Neutrophil (primary cell): ENCODE measurements at regions not wholly inside any gene's neighbourhood (a gene's known extent, or its start where the extent isn't known, plus 50 kb on each side); places are given as distances from the start of the nearest gene placed in this dataset.

Experiments used
- H3K27ac ChIP-seq: fragments of 200-600 bp; sonication (generic); 2 replicates; pipeline ENCODE4 v1.5.1; 2016; ENCODE audit warnings: mild to moderate bottlenecking, moderate library complexity
- H3K27me3 ChIP-seq: fragments of 200-600 bp; sonication (generic); 2 replicates; pipeline ENCODE4 v1.6.0; 2016; ENCODE audit warnings: mild to moderate bottlenecking
- H3K36me3 ChIP-seq: fragments of 200-600 bp; sonication (generic); 2 replicates; pipeline ENCODE4 v1.5.1; 2017
- H3K4me1 ChIP-seq, 2 experiments: fragments of 200-600 bp in 1 of 2; sonication (generic) in 1 of 2; 1 replicate in 1 of 2; 2 replicates in 1 of 2; pipeline versions ENCODE4 v1.5.1 to v1.6.1; 2013 to 2016; ENCODE audit warnings: low read depth in 1 of 2, low read length in 1 of 2, mild to moderate bottlenecking in 1 of 2, moderate library complexity in 1 of 2; ENCODE audit not compliant: control insufficient read depth in 1 of 2, insufficient read depth in 1 of 2
- H3K4me3 ChIP-seq, 2 experiments: fragments of 200-600 bp in 1 of 2; sonication (generic) in 1 of 2; 1 replicate in 1 of 2; 2 replicates in 1 of 2; pipeline ENCODE4 v1.5.1; 2013 to 2016; ENCODE audit warnings: low read depth in 1 of 2, low read length in 1 of 2, mild to moderate bottlenecking in 1 of 2, moderate library complexity in 1 of 2
- H3K9me3 ChIP-seq: fragments of 200-600 bp; sonication (generic); 2 replicates; pipeline ENCODE4 v1.5.1; 2016
- CTCF ChIP-seq: fragments of 200-600 bp; sonication (generic); IDR thresholded peaks from 2 replicates; pipeline ENCODE4 v1.5.1; 2016; ENCODE audit warnings: antibody characterized with exemption

- no peak overlapping the region for H3K27ac ChIP-seq
- H3K27me3 ChIP-seq: no peaks in the 10 kb centered on the region
- no peaks in the 10 kb centered on the region for H3K36me3 ChIP-seq
- no peaks in the 10 kb centered on the region for H3K9me3 ChIP-seq
- no peak overlapping the region for H3K4me3 ChIP-seq
- TF ChIP-seq CTCF: no peak
- H3K4me1 ChIP-seq: no peaks in the 10 kb centered on the region
Measured at GRCh38 chr10:81514811-81515210, 360.2 kb upstream of the NRG3 start.

DNA sequence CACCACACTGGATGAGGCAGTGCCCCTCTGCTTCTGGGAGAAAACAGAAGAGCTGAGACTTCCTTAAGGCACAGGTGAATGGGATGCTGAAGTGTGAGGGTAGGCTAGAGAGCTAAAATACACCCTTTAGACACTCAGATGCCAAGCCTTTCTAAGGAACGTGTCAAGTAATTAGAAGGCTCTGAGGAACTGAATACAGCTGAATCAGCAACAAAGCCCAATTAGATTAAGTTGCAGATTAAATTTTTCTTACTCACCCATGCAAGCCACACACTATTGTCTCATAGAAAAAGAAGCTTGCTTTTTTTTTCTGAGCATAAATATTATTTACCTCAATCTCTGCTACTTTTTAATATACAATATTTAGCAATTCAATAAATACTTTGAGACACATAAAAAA, 354.3 kb upstream of the NRG3 start:
- TF ChIP-seq CTCF: no peak
- H3K27me3 ChIP-seq: no peaks in the 10 kb centered on the region
- H3K9me3 ChIP-seq: no peaks in the 10 kb centered on the region

GRCh38 chr10:81524467-81524866, 350.5 kb upstream of the NRG3 start:
- no peaks in the 10 kb centered on the region for H3K4me1 ChIP-seq
- no peaks in the 10 kb centered on the region for H3K9me3 ChIP-seq
- no peaks in the 10 kb centered on the region for H3K27me3 ChIP-seq
- no peak overlapping the region for H3K4me3 ChIP-seq
- no peak overlapping the region for H3K27ac ChIP-seq
- TF ChIP-seq CTCF: no peak
- no peaks in the 10 kb centered on the region for H3K36me3 ChIP-seq

More for the DNA sequence above, 354.3 kb upstream of the NRG3 start:
- H3K27ac ChIP-seq: no peak overlapping the region
- no peaks in the 10 kb centered on the region for H3K36me3 ChIP-seq
- H3K4me3 ChIP-seq: no peak overlapping the region
- H3K4me1 ChIP-seq: no peaks in the 10 kb centered on the region

GRCh38 chr10:81532403-81532802, 342.6 kb upstream of the NRG3 start:
- Histone ChIP-seq H3K4me1 (no peaks in the 10 kb centered on the region), H3K27ac (no peak overlapping the region), H3K4me3 (no peak overlapping the region), H3K27me3 (no peaks in the 10 kb centered on the region), H3K36me3 (no peaks in the 10 kb centered on the region), H3K9me3 (no peaks in the 10 kb centered on the region)
- TF ChIP-seq CTCF: no peak

GRCh38 chr10:81534991-81535390, 340.0 kb upstream of the NRG3 start:
- Histone ChIP-seq H3K9me3 (no peaks in the 10 kb centered on the region), H3K36me3 (no peaks in the 10 kb centered on the region), H3K4me3 (no peak overlapping the region), H3K27ac (no peak overlapping the region), H3K27me3 (no peaks in the 10 kb centered on the region), H3K4me1 (no peaks in the 10 kb centered on the region)
- no peak for TF ChIP-seq CTCF

- TF ChIP-seq CTCF: no peak
- Histone ChIP-seq H3K4me3 (no peak overlapping the region), H3K36me3 (no peaks in the 10 kb centered on the region), H3K9me3 (no peaks in the 10 kb centered on the region), H3K4me1 (no peaks in the 10 kb centered on the region), H3K27me3 (no peaks in the 10 kb centered on the region), H3K27ac (no peak overlapping the region)
Measured at GRCh38 chr10:81541517-81541916, 333.5 kb upstream of the NRG3 start.
